ENCODE measurements at regions not wholly inside any gene's neighbourhood (a gene's known extent, or its start where the extent isn't known, plus 50 kb on each side); places are given as distances from the start of the nearest gene placed in this dataset.

GRCh38 chr15:70547846-70548487 lies 215.4 kb downstream of the UACA start:
- no peak for DNase-seq
- TF ChIP-seq EP300 (IDR thresholded peaks at IDR 0.05) (no peak), POLR2A (IDR thresholded peaks at IDR 0.05) (no peak), CTCF (IDR thresholded peaks at IDR 0.05) (no peak)
- Histone ChIP-seq H3K9me3 (no peaks in the 10 kb centered on the region), H3K4me1 (ENCODE audit: insufficient read depth) (no peaks in the 10 kb centered on the region), H3K27me3 (no peaks in the 10 kb centered on the region), H3K27ac (no peak overlapping the region), H3K4me3 (no peak overlapping the region), H3K36me3 (no peaks in the 10 kb centered on the region)
- intact Hi-C loops (cut with DNase I), result no loop called here

GRCh38 chr15:70545526-70545925 lies 217.8 kb downstream of the UACA start:
- DNase-seq, result no peak
- 91 to 98% (median 93%) methylated on average over 2 of the region's 2 CpGs for WGBS, 3 donors
- Histone ChIP-seq H3K4me3 (no peak overlapping the region), H3K36me3 (no peaks in the 10 kb centered on the region), H3K27ac (no peak overlapping the region), H3K9me3 (no peaks in the 10 kb centered on the region), H3K4me1 (ENCODE audit: insufficient read depth) (no peaks in the 10 kb centered on the region), H3K27me3 (no peaks in the 10 kb centered on the region)
- TF ChIP-seq EP300 (IDR thresholded peaks at IDR 0.05) (no peak), CTCF (IDR thresholded peaks at IDR 0.05) (no peak), POLR2A (IDR thresholded peaks at IDR 0.05) (no peak)
- intact Hi-C loops (cut with DNase I), result no loop called here

- no peak overlapping the region for H3K27ac ChIP-seq
- H3K9me3 ChIP-seq, result no peaks in the 10 kb centered on the region
- 87 to 96% (median 92%) methylated on average over 1 of the region's 1 CpG for WGBS, 3 donors
- no peak overlapping the region for H3K4me3 ChIP-seq
- intact Hi-C loops (cut with DNase I), result no loop called here
- H3K4me1 ChIP-seq (ENCODE audit: insufficient read depth), result no peaks in the 10 kb centered on the region
- no peak for DNase-seq
- H3K27me3 ChIP-seq, result no peaks in the 10 kb centered on the region
- TF ChIP-seq CTCF (IDR thresholded peaks at IDR 0.05) (no peak), EP300 (IDR thresholded peaks at IDR 0.05) (no peak), POLR2A (IDR thresholded peaks at IDR 0.05) (no peak)
- no peaks in the 10 kb centered on the region for H3K36me3 ChIP-seq
Measured at GRCh38 chr15:70541511-70541910, 221.8 kb downstream of the UACA start.

GRCh38 chr15:70539912-70540530 lies 223.3 kb downstream of the UACA start:
- H3K27ac ChIP-seq, result no peak overlapping the region
- H3K9me3 ChIP-seq, result no peaks in the 10 kb centered on the region
- TF ChIP-seq CTCF (IDR thresholded peaks at IDR 0.05) (no peak), POLR2A (IDR thresholded peaks at IDR 0.05) (no peak), EP300 (IDR thresholded peaks at IDR 0.05) (no peak)
- H3K27me3 ChIP-seq, result no peaks in the 10 kb centered on the region
- DNase-seq, result no peak
- WGBS, 3 donors, result 49 to 64% (median 59%) methylated on average over 12 of the region's 12 CpGs
- H3K4me3 ChIP-seq, result no peak overlapping the region
- H3K36me3 ChIP-seq, result no peaks in the 10 kb centered on the region
- no peaks in the 10 kb centered on the region for H3K4me1 ChIP-seq (ENCODE audit: insufficient read depth)
- intact Hi-C loops (cut with DNase I), result no loop called here
